SK-N-SH (cell line): ENCODE measurements at regions not wholly inside any gene's neighbourhood (a gene's known extent, or its start where the extent isn't known, plus 50 kb on each side); places are given as distances from the start of the nearest gene placed in this dataset.

Experiments used
- CTCF ChIA-PET: fragments of 300-600, 350-600 bp; formaldehyde crosslinking; extraction: SDS; loops from one replicate; lab custom pipeline; 2021; lab: Yijun Ruan, JAX
- POLR2A ChIA-PET: fragments of 350-600 bp; sonication (Branson Sonifier 250); formaldehyde crosslinking; extraction: SDS; loops from one replicate; lab custom pipeline; 2020; ENCODE audit warnings: antibody characterized with exemption, inconsistent platforms; lab: Yijun Ruan, JAX
- DNase-seq: peaks from one replicate; pipeline ENCODE4 v3.0.0; 2012
- H2AFZ ChIP-seq: fragments of 200-600 bp; sonication (generic); 2 replicates; pipeline ENCODE4 v1.8.1; 2016; ENCODE audit warnings: antibody characterized with exemption, mild to moderate bottlenecking, low read depth
- H3F3A ChIP-seq: fragments of 200-600 bp; sonication (generic); replicated peaks from 2 replicates; pipeline ENCODE3; 2016; ENCODE audit warnings: antibody characterized with exemption, mild to moderate bottlenecking; ENCODE audit not compliant: insufficient read depth
- H3K27ac ChIP-seq, 2 experiments: fragments of 200-500 bp in 1 of 2; fragments of 200-600 bp in 1 of 2; sonication (Bioruptor generic) in 1 of 2; sonication (generic), shearing (Covaris generic) in 1 of 2; 2 replicates each; pipeline versions ENCODE4 v1.5.1 to v1.6.1; 2014 to 2016; ENCODE audit warnings: low read depth in 2 of 2, inconsistent platforms in 1 of 2, low read length in 1 of 2, mild to moderate bottlenecking in 1 of 2, mixed read lengths in 1 of 2
- H3K27me3 ChIP-seq: fragments of 200-600 bp; sonication (generic), shearing (Covaris generic); 2 replicates; pipeline ENCODE4 v1.6.1; 2016; ENCODE audit warnings: mixed run types; ENCODE audit not compliant: insufficient read depth
- H3K36me3 ChIP-seq, 2 experiments: fragments of 200-500 bp in 1 of 2; fragments of 200-600 bp in 1 of 2; sonication (Bioruptor generic) in 1 of 2; sonication (generic) in 1 of 2; replicated peaks in 1 of 2; 2 replicates each; pipeline versions ENCODE3 to v1.5.1; 2014 to 2016; ENCODE audit warnings: low read length in 1 of 2, mild to moderate bottlenecking in 1 of 2; ENCODE audit not compliant: insufficient read depth in 2 of 2, control insufficient read depth in 1 of 2
- H3K4me1 ChIP-seq, 2 experiments: fragments of 200-500 bp in 1 of 2; fragments of 200-600 bp in 1 of 2; sonication (Bioruptor generic) in 1 of 2; sonication (generic), shearing (Covaris generic) in 1 of 2; 2 replicates each; pipeline versions ENCODE4 v1.5.1 to v1.6.1; 2014 to 2016; ENCODE audit warnings: low read depth in 1 of 2, low read length in 1 of 2, mixed run types in 1 of 2; ENCODE audit not compliant: insufficient read depth in 2 of 2, control insufficient read depth in 1 of 2
- H3K4me2 ChIP-seq: fragments of 200-600 bp; sonication (generic), shearing (Covaris generic); 2 replicates; pipeline ENCODE4 v1.6.1; 2017; ENCODE audit warnings: mixed run types
- H3K4me3 ChIP-seq, 2 experiments: fragments of 200-500 bp in 1 of 2; fragments of 200-600 bp in 1 of 2; sonication (Bioruptor generic) in 1 of 2; sonication (generic), shearing (Covaris generic) in 1 of 2; 2 replicates each; pipeline versions ENCODE4 v1.5.1 to v1.8.1; 2014 to 2016; ENCODE audit warnings: low read depth in 2 of 2, inconsistent platforms in 1 of 2, low read length in 1 of 2, mild to moderate bottlenecking in 1 of 2, mixed read lengths in 1 of 2, moderate library complexity in 1 of 2
- H3K79me2 ChIP-seq: fragments of 200-600 bp; sonication (generic); 2 replicates; pipeline ENCODE4 v1.8.1; 2017; ENCODE audit warnings: mild to moderate bottlenecking; ENCODE audit not compliant: insufficient read depth
- H3K9ac ChIP-seq: fragments of 200-600 bp; sonication (generic); 2 replicates; pipeline ENCODE4 v1.6.1; 2017; ENCODE audit warnings: mixed run types
- H3K9me2 ChIP-seq: fragments of 200-600 bp; sonication (generic); 2 replicates; pipeline ENCODE4 v1.6.1; 2017; ENCODE audit warnings: mixed run types
- H3K9me3 ChIP-seq: fragments of 200-600 bp; sonication (generic); 2 replicates; pipeline ENCODE4 v1.6.1; 2017; ENCODE audit warnings: mixed run types, mild to moderate bottlenecking, moderate library complexity
- H4K20me1 ChIP-seq: fragments of 200-600 bp; sonication (generic); 2 replicates; pipeline ENCODE4 v1.6.1; 2017; ENCODE audit warnings: mild to moderate bottlenecking, mixed run types; ENCODE audit not compliant: insufficient read depth
- CHD2 ChIP-seq: fragments of 150-350 bp; IDR thresholded peaks from 2 replicates; pipeline ENCODE4 v1.6.1; 2018; ENCODE audit warnings: low read length; ENCODE audit not compliant: partially characterized antibody
- EZH2phosphoT487 ChIP-seq: fragments of 200-600 bp; sonication (generic); IDR thresholded peaks from 2 replicates; pipeline ENCODE4 v1.6.1; 2017; ENCODE audit warnings: low read depth, mixed run types, mild to moderate bottlenecking, antibody characterized with exemption, moderate library complexity, borderline replicate concordance
- FOXJ3 ChIP-seq: sonication (generic); formaldehyde crosslinking; IDR thresholded peaks from 2 replicates; pipeline ENCODE4 v1.5.1; 2020; ENCODE audit warnings: mild to moderate bottlenecking, missing genetic modification reagents
- FOXM1 ChIP-seq: IDR thresholded peaks from 2 replicates; pipeline ENCODE4 v1.4.0; 2012; ENCODE audit warnings: low read depth, mild to moderate bottlenecking
- GABPA ChIP-seq: IDR thresholded peaks from 2 replicates; pipeline ENCODE4 v1.4.0; 2012; ENCODE audit warnings: low read depth, mild to moderate bottlenecking
- GATA2 ChIP-seq: sonication (generic); formaldehyde crosslinking; IDR thresholded peaks from 2 replicates; pipeline ENCODE4 v1.5.0; 2020; ENCODE audit warnings: mild to moderate bottlenecking, missing genetic modification reagents
- JUND ChIP-seq: IDR thresholded peaks from 2 replicates; pipeline ENCODE4 v1.4.0; 2012
- MEF2A ChIP-seq: IDR thresholded peaks from 2 replicates; pipeline ENCODE4 v1.4.0; 2012; ENCODE audit warnings: low read depth, borderline replicate concordance
- NRF1 ChIP-seq: IDR thresholded peaks from 2 replicates; pipeline ENCODE4 v1.6.1; 2012; ENCODE audit warnings: low read depth, mild to moderate bottlenecking, low read length
- POLR2AphosphoS5 ChIP-seq: IDR thresholded peaks from 2 replicates; pipeline ENCODE4 v1.6.1; 2012; ENCODE audit warnings: low read depth, low read length
- RAD21 ChIP-seq: IDR thresholded peaks from 2 replicates; pipeline ENCODE4 v1.6.1; 2012; ENCODE audit warnings: mild to moderate bottlenecking, low read length
- RCOR1 ChIP-seq: fragments of 150-350 bp; IDR thresholded peaks from 2 replicates; pipeline ENCODE4 v1.6.1; 2017; ENCODE audit warnings: antibody characterized with exemption, low read length
- RFX5 ChIP-seq: IDR thresholded peaks from 2 replicates; pipeline ENCODE4 v1.6.1; 2012; ENCODE audit warnings: mild to moderate bottlenecking, improper control_type of control experiment, low read length
- RXRA ChIP-seq: IDR thresholded peaks from 2 replicates; pipeline ENCODE4 v1.4.0; 2012; ENCODE audit warnings: low read depth, mild to moderate bottlenecking, borderline replicate concordance
- SMC3 ChIP-seq: IDR thresholded peaks from 2 replicates; pipeline ENCODE4 v1.6.1; 2012; ENCODE audit warnings: low read depth, low read length, improper control_type of control experiment
- TAF1 ChIP-seq: IDR thresholded peaks from 2 replicates; pipeline ENCODE4 v1.6.1; 2012; ENCODE audit warnings: low read depth, mild to moderate bottlenecking, low read length, moderate library complexity, borderline replicate concordance
- TEAD4 ChIP-seq: IDR thresholded peaks from 2 replicates; pipeline ENCODE4 v1.4.0; 2012; ENCODE audit warnings: mild to moderate bottlenecking, borderline replicate concordance; ENCODE audit not compliant: insufficient read depth
- YY1 ChIP-seq: IDR thresholded peaks from 2 replicates; pipeline ENCODE4 v1.4.0; 2012; ENCODE audit warnings: low read depth, mild to moderate bottlenecking
- WGBS: methylation state at CpG from one replicate; pipeline ENCODE4 v1.1.6; 2017; ENCODE audit warnings: low lambda C conversion rate; 5-methylcytosine and 5-hydroxymethylcytosine counted together
- TF ChIP-seq, protein P1 (sequence below): IDR thresholded peaks from 2 replicates; pipeline ENCODE4 v1.4.0; 2012; ENCODE audit warnings: low read depth, borderline replicate concordance
- TF ChIP-seq, protein P2 (sequence below): fragments of 150-350 bp; IDR thresholded peaks from 2 replicates; pipeline ENCODE4 v1.6.1; 2016; ENCODE audit warnings: mild to moderate bottlenecking, low read depth, low read length

DNA sequence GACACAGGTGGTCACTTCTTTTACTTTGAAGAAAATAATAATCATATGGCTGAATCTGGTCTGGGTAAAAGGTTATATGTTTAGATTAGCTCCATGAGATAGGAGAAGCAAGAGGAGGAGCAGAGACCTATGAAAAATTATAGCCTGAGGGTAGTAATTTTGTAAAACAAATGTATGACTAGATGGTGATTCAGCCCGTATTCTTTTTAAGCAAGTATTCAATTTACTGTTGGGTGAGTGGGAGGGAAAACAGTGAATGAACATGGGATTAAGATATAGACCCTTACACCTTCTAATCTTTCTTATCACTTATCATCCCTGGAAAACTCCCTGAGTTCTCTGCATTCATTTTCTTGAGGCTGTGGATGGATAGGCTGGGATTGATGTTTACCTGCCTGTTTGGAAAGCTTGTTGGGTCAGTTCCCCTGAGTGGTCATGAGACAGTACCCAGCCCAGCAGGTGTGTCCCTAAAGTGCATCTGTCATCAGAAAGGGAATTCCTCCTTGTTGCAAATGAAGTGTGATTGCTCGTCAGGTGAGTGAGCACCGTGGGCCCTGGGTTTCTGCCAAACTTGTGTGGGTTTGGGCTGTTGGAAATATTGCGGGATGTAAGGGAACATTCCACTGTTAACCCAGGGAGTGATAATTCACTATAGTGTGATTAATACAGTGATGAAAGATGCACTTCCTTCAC is 101.2 kb upstream of the GDNF start:
- H3K36me3 ChIP-seq, result no peaks in the 10 kb centered on the region
- no peak overlapping the region for H3K4me2 ChIP-seq
- no peak overlapping the region for H2AFZ ChIP-seq
- H3K4me1 ChIP-seq, result no peaks in the 10 kb centered on the region
- H3F3A ChIP-seq, result no peaks in the 10 kb centered on the region
- no peaks in the 10 kb centered on the region for H3K9me3 ChIP-seq
- no peak overlapping the region for H3K9ac ChIP-seq
- 4% methylated on average over 4 of the region's 4 CpGs for WGBS
- H3K79me2 ChIP-seq, result no peaks in the 10 kb centered on the region
- ChIA-PET CTCF (no interaction called here), POLR2A (no interaction called here)
- H3K9me2 ChIP-seq, result no peaks in the 10 kb centered on the region
- H3K27me3 ChIP-seq, result peaks cover 24% of the 10 kb centered on the region; the same call in 1 of the 2 replicates
- DNase-seq, result no peak
- H3K27ac ChIP-seq, result no peak overlapping the region
- TF ChIP-seq EZH2phosphoT487 (no peak), FOXJ3 (CRISPR knock-in tag) (no peak), JUND (no peak), RFX5 (no peak), RXRA (no peak), MEF2A (no peak), FOXM1 (no peak), TAF1 (no peak), GABPA (no peak)
- no peaks in the 10 kb centered on the region for H4K20me1 ChIP-seq
- H3K4me3 ChIP-seq, result no peak overlapping the region

DNA sequence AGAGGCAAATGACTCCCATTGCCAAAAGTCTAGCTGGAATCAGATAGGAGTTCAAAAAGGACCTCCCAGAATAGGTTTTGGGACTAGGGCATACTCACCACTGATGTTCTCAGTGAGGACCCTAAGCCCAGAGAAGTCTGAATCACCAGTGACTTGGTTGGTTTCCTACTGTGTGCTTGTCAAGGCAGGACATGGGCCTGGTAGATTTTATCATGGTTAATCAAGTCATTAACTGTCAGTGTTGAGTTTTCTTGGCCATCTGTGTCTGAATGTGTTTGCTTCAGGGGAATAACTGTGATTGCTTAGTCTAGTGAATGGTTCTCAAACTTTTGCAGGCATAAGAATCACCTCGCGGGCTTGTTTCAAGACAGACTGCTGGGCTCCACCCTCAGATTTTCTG is 99.0 kb upstream of the GDNF start:
- Histone ChIP-seq H3K9ac (no peak overlapping the region), H3K4me3 (no peak overlapping the region), H4K20me1 (no peaks in the 10 kb centered on the region), H3K9me2 (no peaks in the 10 kb centered on the region), H3K27ac (no peak overlapping the region), H3K4me2 (no peak overlapping the region), H3K9me3 (no peaks in the 10 kb centered on the region), H3K27me3 (peaks cover 29% of the 10 kb centered on the region; the same call in 1 of the 2 replicates), H3K79me2 (no peaks in the 10 kb centered on the region), H3F3A (no peaks in the 10 kb centered on the region), H3K4me1 (no peaks in the 10 kb centered on the region), H2AFZ (no peak overlapping the region), H3K36me3 (no peaks in the 10 kb centered on the region)
- 33% methylated on average over 2 of the region's 2 CpGs for WGBS
- ChIA-PET POLR2A (no interaction called here), CTCF (interaction anchor here (1.1 kb wide), 1 partner anchor 11 kb away, joined by 3 read pairs; no protein-coding TSS in a partner anchor)
- no peak for TF ChIP-seq POLR2AphosphoS5
- no peak for TF ChIP-seq TEAD4
- no peak for TF ChIP-seq NRF1
- TF ChIP-seq, protein P1, sequence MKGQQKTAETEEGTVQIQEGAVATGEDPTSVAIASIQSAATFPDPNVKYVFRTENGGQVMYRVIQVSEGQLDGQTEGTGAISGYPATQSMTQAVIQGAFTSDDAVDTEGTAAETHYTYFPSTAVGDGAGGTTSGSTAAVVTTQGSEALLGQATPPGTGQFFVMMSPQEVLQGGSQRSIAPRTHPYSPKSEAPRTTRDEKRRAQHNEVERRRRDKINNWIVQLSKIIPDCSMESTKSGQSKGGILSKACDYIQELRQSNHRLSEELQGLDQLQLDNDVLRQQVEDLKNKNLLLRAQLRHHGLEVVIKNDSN, result no peak
- TF ChIP-seq RCOR1, result no peak
- no peak for TF ChIP-seq GATA2 (CRISPR knock-in tag)
- TF ChIP-seq, protein P2, sequence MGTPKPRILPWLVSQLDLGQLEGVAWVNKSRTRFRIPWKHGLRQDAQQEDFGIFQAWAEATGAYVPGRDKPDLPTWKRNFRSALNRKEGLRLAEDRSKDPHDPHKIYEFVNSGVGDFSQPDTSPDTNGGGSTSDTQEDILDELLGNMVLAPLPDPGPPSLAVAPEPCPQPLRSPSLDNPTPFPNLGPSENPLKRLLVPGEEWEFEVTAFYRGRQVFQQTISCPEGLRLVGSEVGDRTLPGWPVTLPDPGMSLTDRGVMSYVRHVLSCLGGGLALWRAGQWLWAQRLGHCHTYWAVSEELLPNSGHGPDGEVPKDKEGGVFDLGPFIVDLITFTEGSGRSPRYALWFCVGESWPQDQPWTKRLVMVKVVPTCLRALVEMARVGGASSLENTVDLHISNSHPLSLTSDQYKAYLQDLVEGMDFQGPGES, result no peak
- no peak for TF ChIP-seq RFX5
- TF ChIP-seq TAF1, result no peak
- no peak for TF ChIP-seq YY1
- TF ChIP-seq RAD21, result no peak
- TF ChIP-seq CHD2, result no peak
- no peak for TF ChIP-seq SMC3
- no peak for DNase-seq
